GM21515 (cell line): ENCODE measurements at regions not wholly inside any gene's neighbourhood (a gene's known extent, or its start where the extent isn't known, plus 50 kb on each side); places are given as distances from the start of the nearest gene placed in this dataset.

ENCODE experiments used
- ATAC-seq: cut with Tn5 transposase; IDR thresholded peaks from one replicate; pipeline ENCODE4 v1.9.1; 2021; ENCODE audit not compliant: unreplicated experiment

DNA sequence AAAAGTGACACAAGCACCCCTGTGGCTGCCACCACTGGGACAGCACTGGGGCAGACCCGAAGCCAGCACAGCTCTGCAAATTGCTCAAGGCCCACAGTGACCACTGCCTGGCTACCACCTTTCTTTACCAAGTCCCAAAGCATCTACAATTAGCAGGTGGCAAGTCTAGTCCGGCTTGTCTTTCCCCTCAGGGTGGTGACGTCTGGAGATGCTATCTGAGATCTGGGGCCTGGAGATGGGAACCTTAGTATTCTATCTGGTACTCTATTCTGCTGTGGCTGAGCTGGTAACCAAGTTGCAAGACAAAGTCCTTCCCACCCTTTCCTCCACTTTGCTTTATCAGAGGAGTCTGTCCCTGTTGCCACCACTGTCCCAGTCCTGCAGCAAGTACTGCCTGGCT, 1010.1 kb upstream of the FLRT2 start:
- ATAC-seq, result no peak

DNA sequence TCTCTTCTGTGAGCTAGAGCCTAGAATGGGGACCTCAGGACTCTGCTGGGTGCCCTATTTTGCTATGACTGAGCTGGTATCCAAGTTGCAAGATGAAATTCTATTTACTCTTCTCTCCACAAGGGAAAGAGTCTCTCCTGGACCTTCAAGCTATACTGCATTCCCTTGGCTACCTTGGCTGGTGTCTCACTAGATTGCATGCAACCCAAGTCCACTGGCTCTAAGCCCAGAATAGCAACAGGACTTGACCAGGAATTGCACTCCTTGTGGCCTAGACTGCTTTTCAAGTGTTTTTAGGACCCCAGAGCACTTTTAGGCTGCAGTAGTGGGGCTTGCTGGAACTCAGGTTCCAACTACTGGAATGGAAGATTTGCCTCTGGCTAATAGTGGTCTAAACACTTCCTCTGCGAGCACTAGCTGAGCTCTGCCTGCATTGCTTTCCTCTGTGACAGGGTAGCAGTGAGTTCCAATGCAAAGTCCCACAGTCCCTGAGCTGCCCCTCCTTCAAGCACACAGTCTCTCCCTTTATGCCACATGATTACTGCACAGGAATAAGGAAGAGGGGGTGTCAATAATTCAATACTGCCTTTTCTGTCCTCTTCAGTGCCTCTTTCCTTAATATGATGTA, 1009.1 kb upstream of the FLRT2 start:
- no peak for ATAC-seq

- ATAC-seq, result no peak
Observed at GRCh38 chr14:84523746-84524145, 1006.2 kb upstream of the FLRT2 start.

- no peak for ATAC-seq
Observed at GRCh38 chr14:84527706-84528105, 1002.2 kb upstream of the FLRT2 start.

DNA sequence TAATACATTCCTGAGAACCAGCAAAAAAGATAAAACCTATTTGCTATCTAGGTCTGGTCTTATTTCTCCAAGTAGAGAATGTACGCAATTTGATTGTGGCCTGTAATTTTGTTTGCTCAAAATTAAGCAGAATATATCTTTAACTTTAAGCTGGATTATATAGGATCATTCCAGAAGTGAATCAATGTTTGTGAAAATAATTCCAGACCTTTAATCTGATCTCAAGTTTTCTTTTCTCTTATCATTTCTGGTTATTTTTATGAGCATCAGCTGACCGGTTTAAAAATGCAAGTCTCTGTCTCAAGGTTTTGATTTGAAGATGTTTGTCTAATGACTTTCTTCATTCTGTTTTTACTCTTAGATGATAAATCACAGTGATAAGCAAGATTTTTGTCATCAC, 997.9 kb upstream of the FLRT2 start:
- no peak for ATAC-seq

DNA sequence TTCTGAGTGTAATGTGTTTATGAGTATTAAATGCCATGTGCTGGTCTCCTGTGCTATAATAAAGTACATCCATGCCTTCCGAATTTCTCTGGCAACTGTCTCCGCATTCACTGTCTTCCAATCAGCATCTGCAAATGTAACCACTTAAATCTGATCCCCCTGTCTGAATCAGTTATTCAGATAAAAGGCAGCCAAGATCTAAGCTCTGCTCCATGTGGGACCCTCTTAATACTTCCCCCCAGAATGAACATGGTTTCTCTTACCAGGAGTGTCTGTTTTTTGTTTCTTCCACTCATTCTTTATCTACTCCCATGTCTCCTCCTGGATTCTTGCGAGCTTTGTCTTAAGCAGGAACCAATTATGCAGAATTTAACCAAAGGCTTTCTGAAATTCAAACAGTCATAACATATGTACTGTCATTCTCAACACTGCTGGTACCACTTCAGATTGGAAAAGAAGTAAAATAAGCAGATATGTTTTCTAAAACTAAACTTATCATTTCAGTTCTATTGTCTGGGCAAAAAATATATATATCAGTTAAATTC, 996.7 kb upstream of the FLRT2 start:
- no peak for ATAC-seq

- no peak for ATAC-seq
Observed at GRCh38 chr14:84533791-84534190, 996.2 kb upstream of the FLRT2 start.

DNA sequence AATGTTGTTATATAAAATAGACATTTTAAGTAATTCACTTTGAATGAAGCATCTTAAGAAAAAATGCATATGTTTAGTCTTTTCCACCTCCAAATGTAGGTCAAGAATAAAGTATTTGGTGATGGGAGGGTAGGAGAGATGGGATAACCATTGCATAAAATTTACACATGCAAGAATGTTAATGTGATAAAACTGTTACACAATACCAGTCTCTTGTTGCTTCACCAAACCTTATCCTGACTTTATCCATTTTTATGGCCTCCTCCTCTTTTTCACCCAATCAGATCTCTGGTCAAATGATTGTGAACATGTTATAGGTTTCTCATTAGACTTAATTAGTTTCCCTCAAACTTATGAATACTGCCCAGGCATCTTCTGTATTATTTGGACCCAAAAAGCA, 994.5 kb upstream of the FLRT2 start:
- ATAC-seq, result no peak

GRCh38 chr14:84535976-84536375, 994.0 kb upstream of the FLRT2 start:
- ATAC-seq, result no peak

GRCh38 chr14:84541018-84541417, 988.9 kb upstream of the FLRT2 start:
- ATAC-seq, result no peak

DNA sequence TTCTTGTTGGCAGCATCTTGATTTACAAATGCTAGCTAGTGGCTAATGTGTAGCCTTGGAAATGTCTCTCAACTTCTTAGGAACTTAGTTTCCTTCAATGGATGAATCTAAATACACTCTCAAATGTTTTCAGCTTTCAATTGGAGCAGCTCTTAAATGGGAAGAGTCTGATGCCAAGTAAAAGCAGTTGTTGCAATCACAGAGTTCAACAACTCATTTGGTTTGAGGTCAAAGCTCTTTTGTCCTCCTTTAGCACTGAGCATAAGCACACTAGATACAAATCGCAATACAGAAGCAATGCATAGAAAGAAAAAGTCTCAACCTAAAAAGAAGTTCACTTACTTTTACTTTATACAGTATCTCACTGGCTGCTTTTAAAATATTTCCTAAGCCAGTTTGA, 986.1 kb upstream of the FLRT2 start:
- ATAC-seq, result no peak

DNA sequence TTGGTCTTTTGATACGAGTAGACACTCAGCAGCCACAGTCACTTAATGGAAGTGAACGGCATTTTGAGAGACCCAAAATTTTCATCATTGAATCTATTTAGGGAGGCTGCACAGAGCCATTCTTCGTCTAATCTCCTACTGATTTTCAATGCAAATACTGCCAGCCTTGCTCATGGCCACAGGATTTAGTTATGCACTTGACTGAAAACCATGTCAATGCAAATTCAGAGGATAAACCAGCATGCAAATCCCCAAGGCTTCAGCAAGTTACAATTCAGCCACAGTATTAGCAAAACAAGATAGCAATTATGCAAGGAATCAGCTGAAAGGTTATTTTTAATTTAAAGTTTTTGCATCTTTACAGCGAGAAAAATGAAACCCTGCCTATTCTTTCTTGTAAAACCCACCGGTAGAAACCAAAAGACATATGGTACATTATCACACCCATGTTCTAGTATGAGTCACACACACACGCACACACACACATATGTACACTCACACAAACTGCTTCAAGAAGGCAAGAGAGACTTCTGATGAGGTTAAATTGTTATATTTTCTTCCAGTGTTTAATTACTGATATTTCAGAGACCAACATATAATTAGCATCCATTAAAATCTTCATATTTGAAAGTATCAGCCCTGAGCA, 985.3 kb upstream of the FLRT2 start:
- no peak for ATAC-seq

- no peak for ATAC-seq
Observed at GRCh38 chr14:84546236-84546635, 983.7 kb upstream of the FLRT2 start.

DNA sequence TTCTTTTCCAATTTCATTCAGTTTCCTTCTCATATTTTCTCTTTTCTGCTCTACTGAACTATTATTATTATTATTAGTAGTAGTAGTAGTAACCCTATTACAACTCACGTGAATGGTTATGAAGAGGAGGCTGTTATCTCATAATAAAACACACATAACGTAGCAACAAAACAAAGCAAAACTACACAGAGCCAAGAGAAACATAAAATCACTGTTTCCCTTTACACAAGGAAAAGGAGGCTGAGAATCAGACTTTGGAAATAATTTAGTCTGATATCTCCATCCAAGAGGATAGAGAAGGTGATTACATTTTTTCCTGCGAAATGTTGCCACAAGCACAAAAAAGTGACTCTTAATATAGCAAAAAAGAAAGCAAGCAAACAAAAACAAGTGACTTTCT, 975.8 kb upstream of the FLRT2 start:
- no peak for ATAC-seq

DNA sequence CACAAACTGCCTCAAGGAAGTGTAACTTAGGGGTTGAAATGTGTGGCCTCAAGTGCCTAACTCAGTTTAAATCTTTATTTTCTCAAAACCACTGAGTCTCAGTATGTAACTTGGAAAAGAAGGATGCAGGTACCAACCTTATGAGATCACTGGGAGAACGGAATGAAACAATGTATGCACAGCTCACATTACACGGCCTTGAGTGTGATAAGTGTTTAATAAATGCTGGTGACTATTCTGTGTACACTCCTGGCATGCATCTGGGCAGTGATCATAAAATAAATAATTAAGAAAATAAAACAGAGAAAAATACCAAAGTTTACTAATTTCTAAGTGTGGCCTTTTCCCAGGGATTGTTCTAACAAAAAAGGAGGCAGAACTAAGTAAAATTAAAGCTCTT, 974.5 kb upstream of the FLRT2 start:
- ATAC-seq, result no peak

- no peak for ATAC-seq
Observed at GRCh38 chr14:84566109-84566508, 963.8 kb upstream of the FLRT2 start.

DNA sequence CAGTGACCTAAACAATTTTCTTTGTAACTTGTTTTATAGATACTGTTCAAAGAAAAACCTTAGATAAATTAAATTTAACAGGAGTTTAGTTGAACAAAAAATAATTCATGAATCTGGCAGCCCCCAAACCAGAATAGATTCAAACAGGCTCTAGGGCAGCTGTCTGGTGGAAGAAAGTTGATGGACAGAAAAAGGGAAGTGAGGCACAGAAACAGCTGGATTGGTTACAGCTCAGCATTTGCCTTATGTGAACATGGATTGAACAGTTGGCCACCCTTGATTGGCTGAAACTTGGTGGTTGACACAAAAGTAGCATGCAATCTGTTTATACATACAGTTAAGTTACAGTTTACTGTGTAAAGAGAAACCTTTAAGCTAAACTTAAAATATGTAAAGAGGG, 954.3 kb upstream of the FLRT2 start:
- no peak for ATAC-seq

DNA sequence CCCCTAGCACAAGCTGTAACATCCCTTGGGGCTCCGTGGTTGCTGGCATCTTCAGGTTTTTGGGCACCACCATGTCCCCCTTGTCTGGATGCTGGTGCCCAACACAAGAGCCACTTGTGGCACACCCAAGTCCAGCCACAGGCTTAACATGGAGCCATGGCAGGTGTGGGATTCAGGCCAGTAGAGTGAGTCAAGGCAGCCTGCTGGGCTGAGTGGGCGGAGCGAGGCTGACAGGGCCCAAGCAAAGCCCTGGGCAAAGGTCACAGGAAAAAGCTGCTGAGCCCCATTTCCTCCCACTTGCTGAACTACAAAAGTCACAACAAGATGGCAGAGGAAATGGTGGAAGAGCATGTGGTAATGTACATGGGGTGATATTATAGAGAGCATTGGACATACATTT, 950.7 kb upstream of the FLRT2 start:
- no peak for ATAC-seq

GRCh38 chr14:84581041-84581440, 948.9 kb upstream of the FLRT2 start:
- no peak for ATAC-seq

GRCh38 chr14:84584511-84584910, 945.4 kb upstream of the FLRT2 start:
- ATAC-seq, result no peak

DNA sequence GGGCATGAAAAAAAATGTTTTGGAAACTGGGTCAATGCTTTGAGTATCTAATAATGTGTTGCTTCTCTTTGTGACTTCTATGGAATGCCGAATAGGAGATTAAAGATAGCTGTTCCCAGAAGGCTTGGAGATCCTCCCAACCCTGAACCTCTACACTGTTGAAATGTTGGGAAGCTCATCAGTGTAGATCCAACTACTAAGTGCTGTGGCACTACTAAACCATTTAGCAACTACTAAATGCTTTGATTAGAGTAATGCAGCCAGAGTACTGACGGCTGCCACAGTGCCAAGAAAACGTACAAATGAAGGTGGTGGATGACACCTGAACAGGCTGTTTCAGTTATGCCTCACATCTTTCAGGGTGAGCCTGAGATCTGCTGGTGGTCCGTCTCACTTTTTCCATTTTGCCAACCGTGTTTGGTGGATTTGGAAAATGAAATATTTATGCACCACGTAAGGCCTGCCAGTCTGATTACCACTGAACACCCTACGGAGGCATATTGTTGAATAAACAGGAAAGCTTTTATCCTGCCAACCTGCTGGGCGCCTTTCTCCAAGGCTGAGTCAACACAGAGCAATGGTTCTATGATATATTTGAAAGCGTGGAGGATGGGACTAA, 938.0 kb upstream of the FLRT2 start:
- ATAC-seq, result no peak

DNA sequence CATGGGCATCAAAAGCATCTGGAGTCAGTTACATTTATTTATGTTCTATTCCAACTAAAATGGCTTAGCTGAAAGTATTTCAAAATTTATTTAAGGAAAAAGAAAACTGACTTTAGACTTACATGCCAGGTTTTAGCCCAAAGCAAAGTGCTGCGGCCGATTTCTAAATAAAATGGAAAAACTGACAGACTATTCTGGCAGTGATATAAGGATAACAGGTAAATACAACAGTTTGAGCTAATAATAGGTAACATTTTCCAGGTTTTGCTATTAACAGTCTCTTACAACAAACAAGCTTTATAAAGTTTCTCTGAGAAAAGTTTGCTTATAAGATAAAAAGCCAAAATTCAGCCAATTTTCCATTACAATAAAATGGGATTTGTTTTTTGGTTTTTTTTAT, 937.2 kb upstream of the FLRT2 start:
- ATAC-seq, result no peak
